ENCODE measurements at regions not wholly inside any gene's neighbourhood (a gene's known extent, or its start where the extent isn't known, plus 50 kb on each side); places are given as distances from the start of the nearest gene placed in this dataset.
"Not testable (repeated sequence)": the region's sequence is repeated elsewhere in the genome, so short reads cannot be mapped to it uniquely, and the experiment has no call there.

GRCh38 chr9:41251101-41251500 lies 62.0 kb upstream of the ZNG1F start:
- intact Hi-C loops (cut with DNase I) = not testable (repeated sequence)

GRCh38 chr9:41246702-41247101 lies 57.6 kb upstream of the ZNG1F start:
- not testable (repeated sequence) for H3K4me1 ChIP-seq

More at GRCh38 chr9:41251101-41251500, 62.0 kb upstream of the ZNG1F start:
- H3K27me3 ChIP-seq, H3K27ac ChIP-seq, H3K9me3 ChIP-seq, H3K4me3 ChIP-seq, H3K36me3 ChIP-seq, H3K4me1 ChIP-seq: not testable (repeated sequence)
- peak in 1 of 2 donors; percentile 62 for DNase-seq (ENCODE audit: low spot score in 2 of 2)

More at GRCh38 chr9:41246702-41247101, 57.6 kb upstream of the ZNG1F start:
- DNase-seq (ENCODE audit: low spot score in 2 of 2); intact Hi-C loops (cut with DNase I); H3K9me3 ChIP-seq; H3K27ac ChIP-seq; H3K27me3 ChIP-seq; H3K36me3 ChIP-seq; H3K4me3 ChIP-seq: not testable (repeated sequence)

Data from ascending aorta (tissue), 2 donors.